A549 (cell line): ENCODE measurements at regions not wholly inside any gene's neighbourhood (a gene's known extent, or its start where the extent isn't known, plus 50 kb on each side); places are given as distances from the start of the nearest gene placed in this dataset.

Experiments used
- KDM5A ChIP-seq: fragments of 200-600 bp; sonication (generic); IDR thresholded peaks from 2 replicates; pipeline ENCODE4 v1.6.1; 2016; ENCODE audit warnings: antibody characterized with exemption, mild to moderate bottlenecking
- SREBF2 ChIP-seq: fragments of 450-650 bp; IDR thresholded peaks from 2 replicates; pipeline ENCODE4 v1.6.1; 2014; ENCODE audit warnings: mild to moderate bottlenecking, moderate library complexity

- TF ChIP-seq SREBF2 (no peak), KDM5A (no peak)
These were observed 473.7 kb downstream of the TBC1D22A start for GRCh38 chr22:47236161-47236560.
